ENCODE measurements at regions not wholly inside any gene's neighbourhood (a gene's known extent, or its start where the extent isn't known, plus 50 kb on each side); places are given as distances from the start of the nearest gene placed in this dataset.
"Not testable (repeated sequence)": the region's sequence is repeated elsewhere in the genome, so short reads cannot be mapped to it uniquely, and the experiment has no call there.

GRCh38 chr16:66085651-66086050, 280.8 kb upstream of the CDH5 start:
- DNase-seq, result no peak

- not testable (repeated sequence) for DNase-seq
Observed at GRCh38 chr16:66084731-66085130, 281.8 kb upstream of the CDH5 start.

DNA sequence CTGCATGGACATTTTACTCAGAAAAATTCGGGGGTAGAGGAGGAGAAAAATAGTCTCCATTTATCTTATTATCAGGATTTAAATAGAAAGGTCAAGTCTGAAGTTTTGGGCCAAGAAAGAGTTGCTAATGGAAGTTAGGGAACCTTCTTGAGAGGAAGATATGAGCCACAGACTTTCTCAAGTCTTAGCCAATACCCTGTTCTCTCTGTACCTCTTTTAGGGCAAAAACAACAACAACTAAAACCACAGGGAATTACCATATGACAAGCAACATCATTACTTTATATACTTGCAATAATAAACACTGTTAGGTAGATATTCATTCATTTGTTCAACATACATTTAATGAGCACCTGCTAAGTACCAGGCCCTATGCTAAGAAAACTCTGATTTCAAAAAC, 282.2 kb upstream of the CDH5 start:
- DNase-seq, result no peak

- DNase-seq, result no peak
Observed at GRCh38 chr16:66083171-66083570, 283.3 kb upstream of the CDH5 start.

DNA sequence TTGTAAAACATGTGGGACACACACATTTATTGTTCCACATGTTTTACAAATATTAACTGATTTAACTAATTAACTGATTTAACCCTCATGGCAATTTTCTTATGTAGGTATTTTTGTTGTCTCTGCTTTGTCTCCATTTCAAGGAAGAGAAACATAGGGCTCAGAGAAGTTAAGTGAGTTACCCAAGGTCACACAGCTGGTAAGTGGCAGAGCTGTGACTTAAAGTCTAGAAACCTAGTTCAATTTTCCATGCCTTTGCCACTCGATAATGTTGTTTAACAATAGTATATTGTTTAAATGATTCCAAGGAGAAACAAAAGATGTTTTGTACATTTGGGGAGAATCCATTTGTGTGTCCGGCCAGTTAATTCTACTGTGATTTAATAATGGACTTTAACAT, 284.1 kb upstream of the CDH5 start:
- no peak for DNase-seq

DNA sequence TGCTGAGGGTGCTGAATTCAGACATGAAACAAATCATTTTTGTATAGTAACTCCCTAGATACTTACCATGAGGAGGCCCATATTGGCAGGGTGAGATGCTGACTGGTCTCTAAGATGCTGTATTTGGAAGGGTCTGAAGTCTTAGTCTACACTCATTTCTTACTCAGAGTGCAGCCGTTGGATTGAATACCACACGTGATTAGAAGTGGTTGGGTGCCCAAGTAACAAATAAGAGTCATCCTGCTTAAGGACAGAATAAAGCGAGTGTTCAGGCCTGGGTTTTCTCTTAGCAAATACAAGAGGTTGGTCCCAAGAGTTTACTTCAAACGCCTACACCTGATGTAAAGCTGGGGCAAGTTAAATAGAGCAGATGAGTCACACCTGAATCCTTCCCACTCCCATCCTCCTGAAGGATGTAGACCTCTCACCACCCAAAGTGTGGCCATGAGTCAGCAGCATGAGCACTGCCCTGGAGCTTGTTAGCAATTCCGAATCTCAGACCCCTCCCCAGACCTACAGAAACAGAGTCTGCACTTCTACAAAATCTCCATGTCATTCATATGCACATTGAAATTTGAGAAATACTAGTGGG, 284.6 kb upstream of the CDH5 start:
- DNase-seq, result no peak

DNA sequence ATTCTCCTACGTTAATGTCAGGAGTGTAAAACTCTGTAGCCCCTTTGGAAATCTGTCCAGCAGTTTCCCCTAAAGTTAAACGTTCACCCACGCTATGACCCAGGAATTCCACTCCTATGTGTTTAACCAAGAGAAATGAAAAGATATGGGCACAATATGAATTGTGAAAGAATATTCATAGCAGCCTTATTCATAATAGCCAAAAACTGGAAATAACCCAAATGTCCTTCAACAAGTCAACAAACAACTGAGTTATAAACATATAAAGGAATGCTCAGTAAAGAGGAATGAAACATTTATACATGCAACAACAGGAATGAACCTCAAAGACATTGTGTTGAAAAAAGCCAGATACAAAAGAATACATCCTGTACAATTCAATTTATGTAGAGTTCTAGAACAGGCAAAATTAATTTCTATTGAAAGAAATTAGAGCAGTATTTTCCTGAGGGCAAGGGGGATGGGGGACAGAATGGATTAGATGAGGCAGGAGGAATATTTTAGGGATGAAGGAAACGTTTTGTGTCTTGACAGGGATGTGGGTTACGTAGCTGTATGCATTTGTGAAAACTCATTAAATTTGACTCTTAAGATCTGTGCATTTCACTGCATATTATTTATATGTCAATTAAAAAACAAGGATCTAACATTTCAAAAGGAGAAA, 286.7 kb upstream of the CDH5 start:
- no peak for DNase-seq

DNA sequence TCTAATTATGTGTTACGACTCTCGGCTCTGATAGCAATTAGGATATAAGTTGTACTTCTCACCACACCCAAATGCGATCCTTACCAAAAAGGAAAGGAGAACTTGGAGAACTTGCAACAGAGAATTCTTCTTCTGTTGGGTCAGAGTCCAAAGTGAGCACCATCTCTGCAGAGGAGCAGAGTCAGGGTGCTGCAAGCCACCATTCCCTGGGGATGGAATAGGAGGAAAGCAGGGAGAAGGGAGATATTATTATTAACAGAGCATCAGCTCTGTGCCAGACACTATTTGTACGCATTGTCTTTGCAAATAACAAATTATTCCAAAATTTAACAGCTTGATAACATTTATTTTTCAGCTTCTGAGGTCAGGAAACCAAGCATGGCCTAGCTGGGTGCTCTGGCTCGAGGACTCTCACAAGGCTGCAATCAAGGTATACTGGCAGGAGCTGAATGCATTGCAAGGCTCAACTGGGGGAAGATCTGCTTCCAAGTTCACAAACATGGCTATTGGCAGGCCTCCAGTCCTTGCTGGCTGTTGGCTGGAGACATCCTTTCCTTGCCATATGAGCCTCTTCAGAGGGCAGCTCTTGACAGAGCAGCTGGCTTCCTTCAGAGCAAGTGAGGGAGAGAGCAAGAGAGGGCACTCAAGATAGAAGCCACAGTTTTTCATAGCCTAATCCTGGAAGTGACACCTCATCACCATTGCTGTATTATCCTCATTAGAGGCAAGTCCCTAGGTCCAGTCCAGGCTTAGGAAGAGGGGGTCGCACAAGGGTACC, 296.2 kb upstream of the CDH5 start:
- no peak for DNase-seq

DNA sequence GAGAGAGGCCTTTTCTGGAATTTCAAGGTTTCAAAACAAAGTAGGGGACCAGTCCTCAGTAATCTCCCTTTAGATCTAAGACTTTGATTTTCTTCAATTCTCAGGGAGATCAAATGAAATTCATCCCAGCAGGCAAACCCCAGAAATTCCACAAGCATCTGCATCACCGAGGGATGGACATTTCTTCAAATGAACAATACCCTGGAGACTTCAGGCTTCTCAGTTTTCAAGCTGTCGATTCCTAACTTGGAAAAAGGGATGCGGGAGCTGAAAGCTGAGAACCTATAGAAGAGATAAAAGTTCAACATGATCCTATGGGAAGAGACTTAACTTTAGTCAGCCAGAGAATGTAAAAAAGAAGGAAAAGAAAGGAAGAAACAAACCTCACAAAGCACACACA, 296.9 kb upstream of the CDH5 start:
- DNase-seq, result no peak

DNA sequence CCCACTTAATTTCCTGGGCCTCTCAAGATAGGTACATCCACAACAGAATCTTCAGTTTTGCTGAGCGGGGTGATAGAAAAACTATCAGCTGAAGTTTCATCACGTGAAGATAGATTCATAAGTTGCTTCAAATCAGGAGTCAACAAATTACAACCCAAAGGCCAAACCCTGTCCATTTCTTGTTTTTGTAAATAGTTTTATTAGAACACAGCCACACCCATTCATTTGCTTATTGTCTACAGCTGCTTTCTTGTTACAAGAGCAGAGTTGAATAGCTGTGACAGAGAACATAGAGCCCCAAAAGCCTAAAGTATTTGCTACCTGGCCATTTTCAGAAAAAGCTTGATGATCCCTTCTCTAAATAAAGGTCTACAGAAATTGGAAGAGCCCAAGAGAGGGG, 300.1 kb upstream of the CDH5 start:
- no peak for DNase-seq

DNA sequence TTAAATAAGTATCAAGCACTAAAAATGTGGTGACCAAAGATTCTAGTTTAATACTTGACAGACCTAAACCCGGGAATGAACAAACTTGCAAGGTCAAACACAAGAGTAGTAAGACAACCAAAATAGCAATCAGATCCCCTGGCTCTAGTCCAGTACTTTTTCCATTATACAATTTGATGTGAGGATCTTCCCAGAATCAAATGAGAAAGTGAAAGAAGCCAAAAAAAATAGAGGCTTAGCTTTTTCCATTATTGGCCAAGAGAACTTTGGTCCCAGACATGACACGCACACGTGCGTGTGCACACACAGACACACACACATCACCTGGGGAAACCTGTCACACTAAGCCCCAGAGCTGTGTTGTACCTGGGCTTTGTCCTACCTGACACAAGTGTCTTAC, 300.6 kb upstream of the CDH5 start:
- no peak for DNase-seq

- no peak for DNase-seq
Observed at GRCh38 chr16:66064801-66065530, 301.5 kb upstream of the CDH5 start.

DNA sequence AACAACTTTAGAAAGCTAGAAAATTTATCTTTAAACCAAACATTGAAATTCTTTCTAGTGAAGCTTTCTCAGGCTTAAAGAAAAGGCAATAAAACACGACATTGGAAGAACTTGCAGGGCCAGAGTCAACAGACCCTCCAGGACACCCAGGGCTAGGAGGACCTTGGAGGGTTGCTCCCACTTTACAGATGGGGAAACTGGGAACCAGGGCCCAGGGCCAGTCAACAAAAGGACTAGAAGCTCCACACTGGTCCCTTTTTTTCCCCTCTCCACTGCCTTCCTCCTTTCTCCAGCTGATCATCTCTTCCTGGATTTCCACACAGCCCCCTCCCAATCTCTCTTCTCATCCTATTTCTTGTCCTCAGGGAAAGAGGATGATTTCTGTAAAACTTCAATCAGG, 307.7 kb upstream of the CDH5 start:
- DNase-seq, result no peak

GRCh38 chr16:66058172-66058691, 308.3 kb upstream of the CDH5 start:
- DNase-seq, result no peak

- DNase-seq, result no peak
Observed at GRCh38 chr16:66057057-66057456, 309.4 kb upstream of the CDH5 start.

- DNase-seq, result no peak
Observed at GRCh38 chr16:66054095-66054494, 312.4 kb upstream of the CDH5 start.

- no peak for DNase-seq
Observed at GRCh38 chr16:66052745-66053144, 313.7 kb upstream of the CDH5 start.

DNA sequence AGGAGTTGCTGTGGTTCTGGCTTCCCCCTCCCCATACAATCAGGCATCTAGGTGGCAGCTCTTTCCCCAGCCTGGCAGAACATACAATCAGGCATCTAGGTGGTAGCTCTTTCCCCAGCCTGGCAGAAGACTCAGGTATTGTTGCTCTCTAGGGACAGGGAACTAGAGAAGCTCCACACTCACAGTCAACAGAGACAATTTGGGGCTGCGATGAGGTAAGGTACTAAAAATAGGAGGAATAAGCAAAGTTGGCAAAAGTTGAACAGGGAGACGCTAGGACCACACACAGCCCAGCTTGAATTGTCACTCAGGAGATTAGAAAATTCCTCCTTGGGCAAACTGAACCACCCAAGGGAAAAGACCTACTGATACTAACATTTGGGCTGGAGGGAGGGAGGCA, 315.5 kb upstream of the CDH5 start:
- DNase-seq, result no peak

- DNase-seq, result no peak
Observed at GRCh38 chr16:66049865-66050264, 316.6 kb upstream of the CDH5 start.

DNA sequence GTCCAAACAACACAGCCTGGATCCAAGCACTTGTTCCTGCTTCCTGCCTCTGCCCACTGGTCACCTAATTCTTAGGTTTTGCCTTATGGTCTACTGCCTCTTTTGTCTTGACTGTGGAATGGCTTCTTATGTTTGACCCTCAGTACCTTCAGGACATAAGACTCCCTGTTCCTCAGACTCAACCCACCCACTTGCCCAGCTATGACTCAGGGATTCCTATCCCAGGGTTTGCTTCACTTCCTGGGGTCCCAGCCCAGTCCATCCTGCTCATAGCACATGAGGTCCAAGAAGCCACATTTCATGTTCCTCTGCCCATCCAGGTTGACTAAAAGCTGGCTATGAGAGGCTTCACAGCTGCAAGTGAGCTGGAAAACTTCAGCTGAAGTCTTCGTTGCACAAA, 320.9 kb upstream of the CDH5 start:
- DNase-seq, result no peak

- no peak for DNase-seq
Observed at GRCh38 chr16:66044556-66044955, 321.9 kb upstream of the CDH5 start.

- no peak for DNase-seq
Observed at GRCh38 chr16:66044089-66044488, 322.4 kb upstream of the CDH5 start.

DNA sequence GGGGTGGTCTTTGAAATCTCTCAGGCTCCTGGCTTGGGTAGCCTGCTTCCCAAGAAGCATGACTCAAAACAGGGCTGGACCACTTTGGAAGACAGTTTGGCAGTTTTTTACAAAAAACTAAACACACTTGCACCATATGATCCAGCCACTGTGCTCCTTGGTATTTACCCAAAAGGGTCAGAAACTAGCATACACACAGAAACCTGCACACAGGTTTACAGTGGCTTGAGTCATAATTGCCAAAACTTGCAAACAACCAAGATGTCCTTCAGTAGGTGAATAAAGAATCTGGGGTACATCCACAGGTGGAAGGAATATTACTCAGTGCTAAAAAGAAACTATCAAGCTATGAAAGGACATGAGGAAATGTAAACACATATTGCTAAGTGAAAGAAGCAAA, 323.2 kb upstream of the CDH5 start:
- no peak for DNase-seq

- no peak for DNase-seq
Observed at GRCh38 chr16:66042341-66042740, 324.1 kb upstream of the CDH5 start.
